Gastroesophageal sphincter (tissue), 4 donors: ENCODE measurements at regions not wholly inside any gene's neighbourhood (a gene's known extent, or its start where the extent isn't known, plus 50 kb on each side); places are given as distances from the start of the nearest gene placed in this dataset.

Experiments
- ATAC-seq: fragments of 150-250 bp; one replicate; pipeline ENCODE4 v1.9.1; 2016; ENCODE audit warnings: mild to moderate bottlenecking, moderate library complexity
- H3K27ac ChIP-seq, 4 donors: fragments of 200-600 bp; sonication (generic) in 3 of 4; 1 replicate in 3 of 4; 2 replicates in 1 of 4; pipeline ENCODE4 v1.5.1; 2016 to 2019
- H3K27me3 ChIP-seq: fragments of 200-600 bp; sonication (generic); one replicate; pipeline ENCODE4 v1.5.1; 2019
- H3K36me3 ChIP-seq, 2 donors: fragments of 200-600 bp; sonication (generic); one replicate each; pipeline ENCODE4 v1.5.1; 2019; ENCODE audit warnings: control low read depth in 1 of 2
- H3K4me1 ChIP-seq, 3 donors: fragments of 200-600 bp; sonication (generic); 1 replicate in 2 of 3; 2 replicates in 1 of 3; pipeline ENCODE4 v1.5.1; 2016 to 2019; ENCODE audit warnings: control low read depth in 2 of 3
- H3K4me3 ChIP-seq, 2 donors: fragments of 200-600 bp; sonication (generic); one replicate each; pipeline ENCODE4 v1.5.1; 2019; ENCODE audit warnings: mild to moderate bottlenecking in 1 of 2, moderate library complexity in 1 of 2
- H3K9me3 ChIP-seq, 3 donors: fragments of 200-600 bp; sonication (generic); one replicate each; pipeline ENCODE4 v1.5.1; 2017 to 2019; ENCODE audit warnings: control low read depth in 2 of 3
- CTCF ChIP-seq, 4 experiments: fragments of 200-600 bp in 2 of 4; fragments of 450-650 bp in 2 of 4; sonication (generic) in 1 of 4; IDR thresholded peaks; one replicate each; pipeline ENCODE4 v1.5.1; 2017 to 2019; ENCODE audit warnings: antibody characterized with exemption in 4 of 4, mild to moderate bottlenecking in 2 of 4, moderate library complexity in 2 of 4
- EP300 ChIP-seq: sonication (generic); formaldehyde crosslinking; IDR thresholded peaks from one replicate; pipeline ENCODE4 v1.6.1; 2017; ENCODE audit warnings: antibody characterized with exemption, mild to moderate bottlenecking
- POLR2A ChIP-seq, 2 donors: fragments of 450-650 bp; IDR thresholded peaks; one replicate each; pipeline ENCODE4 v1.6.1; 2017; ENCODE audit warnings: antibody characterized with exemption in 2 of 2, mild to moderate bottlenecking in 2 of 2, moderate library complexity in 1 of 2
- POLR2AphosphoS5 ChIP-seq: sonication (generic); formaldehyde crosslinking; IDR thresholded peaks from one replicate; pipeline ENCODE4 v1.6.1; 2017; ENCODE audit warnings: antibody characterized with exemption
- WGBS, 2 donors: methylation state at CpG; one replicate each; pipeline ENCODE4 v1.1.5; 2018; ENCODE audit warnings: low coverage in 1 of 2; 5-methylcytosine and 5-hydroxymethylcytosine counted together

- Histone ChIP-seq H3K9me3 (no peaks in the 10 kb centered on the region), H3K4me3 (no peak overlapping the region), H3K4me1 (no peaks in the 10 kb centered on the region), H3K27ac (no peak overlapping the region), H3K36me3 (no peaks in the 10 kb centered on the region), H3K27me3 (peaks cover 14% of the 10 kb centered on the region)
- no peak for TF ChIP-seq EP300
- no peak for TF ChIP-seq POLR2AphosphoS5
- TF ChIP-seq POLR2A (IDR thresholded peaks at IDR 0.05): no peak
- TF ChIP-seq CTCF (IDR thresholded peaks at IDR 0.05): no peak
- no peak for ATAC-seq
- WGBS, 2 donors: 93 to 100% methylated on average over 1 of the region's 1 CpG
Measured at GRCh38 chr6:40654828-40655227, 67.7 kb upstream of the LRFN2 start.

GRCh38 chr6:40645043-40645442 lies 57.9 kb upstream of the LRFN2 start:
- 95 to 100% methylated on average over 4 to 6 of the region's 6 CpGs for WGBS, 2 donors
- TF ChIP-seq POLR2A (IDR thresholded peaks at IDR 0.05): no peak
- TF ChIP-seq EP300: no peak
- TF ChIP-seq POLR2AphosphoS5: no peak
- TF ChIP-seq CTCF (IDR thresholded peaks at IDR 0.05): no peak
- no peak for ATAC-seq

DNA sequence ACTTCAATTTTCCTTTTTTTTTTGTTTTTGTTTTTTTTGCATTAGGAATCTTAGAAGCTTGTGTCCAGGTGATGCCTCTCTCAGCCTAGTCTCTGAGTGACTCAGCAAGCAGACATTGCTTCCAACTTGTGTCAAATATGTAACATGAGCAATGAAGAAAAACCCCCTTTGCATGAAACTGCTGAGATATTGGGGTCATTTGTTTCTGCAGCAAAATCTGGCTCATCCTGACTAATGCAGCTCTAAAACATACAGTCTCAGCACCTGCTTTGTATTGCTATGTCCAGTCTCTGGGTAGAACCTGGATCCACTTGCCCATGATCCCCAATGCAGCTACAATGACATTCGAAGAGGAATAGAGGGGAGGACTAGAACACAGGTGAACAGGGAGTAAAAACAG lies 55.7 kb upstream of the LRFN2 start:
- H3K27me3 ChIP-seq: peaks cover 42% of the 10 kb centered on the region
- no peak overlapping the region for H3K27ac ChIP-seq
- H3K4me3 ChIP-seq: no peak overlapping the region
- no peak for TF ChIP-seq POLR2A (IDR thresholded peaks at IDR 0.05)
- TF ChIP-seq CTCF (IDR thresholded peaks at IDR 0.05): no peak
- TF ChIP-seq EP300: no peak
- no peak for TF ChIP-seq POLR2AphosphoS5
- no peak for ATAC-seq
- peaks cover 0 to 11% (median 0%) of the 10 kb centered on the region in 3 donors for H3K9me3 ChIP-seq
- peaks cover 0 to 11% (median 0%) of the 10 kb centered on the region in 3 donors for H3K4me1 ChIP-seq
- WGBS, 2 donors: 100% methylated on average over 1 of the region's 1 CpG; no CpG with 5 or more reads in 1 of the 2 donors
- H3K36me3 ChIP-seq: no peaks in the 10 kb centered on the region

More at GRCh38 chr6:40645043-40645442, 57.9 kb upstream of the LRFN2 start:
- Histone ChIP-seq H3K4me1 (peaks cover 0 to 11% (median 0%) of the 10 kb centered on the region in 3 donors), H3K4me3 (no peak overlapping the region), H3K27ac (no peak overlapping the region), H3K9me3 (peaks cover 0 to 11% (median 0%) of the 10 kb centered on the region in 3 donors), H3K27me3 (peaks cover 59% of the 10 kb centered on the region), H3K36me3 (no peaks in the 10 kb centered on the region)

DNA sequence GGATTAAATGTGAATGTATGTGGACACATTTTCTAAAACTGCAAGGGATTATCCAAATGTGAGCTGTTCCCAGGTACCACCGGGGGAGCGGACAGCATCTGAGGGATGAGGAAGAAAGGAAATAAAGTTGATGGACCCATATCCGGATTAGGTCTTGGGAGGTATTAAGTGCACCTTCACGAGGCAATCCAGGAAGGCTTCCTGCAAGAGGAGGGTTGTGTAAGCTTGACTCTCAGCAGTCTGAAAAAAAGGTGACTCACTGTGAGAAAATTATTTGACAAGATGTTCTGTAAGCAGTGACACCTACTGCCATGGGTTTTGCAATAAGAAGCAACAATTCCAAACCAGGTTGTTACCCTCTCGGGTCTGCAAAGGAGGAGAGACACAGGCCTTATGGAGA lies 55.0 kb upstream of the LRFN2 start:
- H3K27me3 ChIP-seq: peaks cover 36% of the 10 kb centered on the region
- ATAC-seq: no peak
- peaks cover 0 to 11% (median 0%) of the 10 kb centered on the region in 3 donors for H3K9me3 ChIP-seq
- H3K27ac ChIP-seq: no peak overlapping the region
- no peak overlapping the region for H3K4me3 ChIP-seq
- WGBS, 2 donors: 83 to 98% methylated on average over 1 to 5 of the region's 5 CpGs
- TF ChIP-seq POLR2A (IDR thresholded peaks at IDR 0.05) (no peak), POLR2AphosphoS5 (no peak), EP300 (no peak), CTCF (IDR thresholded peaks at IDR 0.05) (no peak)
- peaks cover 0 to 11% (median 0%) of the 10 kb centered on the region in 3 donors for H3K4me1 ChIP-seq
- H3K36me3 ChIP-seq: no peaks in the 10 kb centered on the region

- peaks cover 0 to 11% (median 0%) of the 10 kb centered on the region in 3 donors for H3K4me1 ChIP-seq
- H3K4me3 ChIP-seq: no peak overlapping the region
- peaks cover 0 to 11% (median 0%) of the 10 kb centered on the region in 3 donors for H3K9me3 ChIP-seq
- H3K36me3 ChIP-seq: no peaks in the 10 kb centered on the region
- H3K27me3 ChIP-seq: peaks cover 32% of the 10 kb centered on the region
- no peak for ATAC-seq
- peak overlapping the region in 1 of 4 donors; percentile 12 for H3K27ac ChIP-seq
- whole genome bisulfite sequencing, 2 donors: 0 to 12% methylated on average over 5 to 8 of the region's 16 CpGs
- TF ChIP-seq CTCF (IDR thresholded peaks at IDR 0.05) (no peak), POLR2A (IDR thresholded peaks at IDR 0.05) (no peak), EP300 (no peak), POLR2AphosphoS5 (no peak)
Measured at GRCh38 chr6:40640599-40641227, 53.5 kb upstream of the LRFN2 start.
